Cardiac muscle cell (in vitro differentiated cells and primary cell): ENCODE measurements at regions not wholly inside any gene's neighbourhood (a gene's known extent, or its start where the extent isn't known, plus 50 kb on each side); places are given as distances from the start of the nearest gene placed in this dataset.

ENCODE experiments used
- DNase-seq, 2 donors: peaks; one replicate each; pipeline versions ENCODE4 v3.0.0 to v3.0.0-alpha.2; 2010 to 2017; ENCODE audit warnings: low read depth in 1 of 2, low spot score in 1 of 2
- H3K27ac ChIP-seq: fragments of 200-600 bp; sonication (generic); 2 replicates; pipeline ENCODE4 v1.5.1; 2016
- H3K27me3 ChIP-seq: fragments of 200-600 bp; sonication (generic); 2 replicates; pipeline ENCODE4 v1.6.0; 2016; ENCODE audit warnings: control low read depth
- H3K36me3 ChIP-seq: fragments of 200-600 bp; sonication (generic); 2 replicates; pipeline ENCODE4 v1.5.1; 2016; ENCODE audit warnings: control low read depth
- H3K4me1 ChIP-seq: fragments of 200-600 bp; sonication (generic); 2 replicates; pipeline ENCODE4 v1.8.1; 2017; ENCODE audit warnings: low read depth, mild to moderate bottlenecking, mixed run types
- H3K4me3 ChIP-seq: fragments of 200-600 bp; sonication (generic); 2 replicates; pipeline ENCODE4 v1.5.1; 2016; ENCODE audit warnings: mild to moderate bottlenecking
- H3K9me3 ChIP-seq: fragments of 200-600 bp; sonication (generic); 2 replicates; pipeline ENCODE4 v1.5.1; 2017; ENCODE audit warnings: low read depth, mild to moderate bottlenecking, control low read depth
- TF ChIP-seq, protein P1 (sequence below): IDR thresholded peaks from 2 replicates; pipeline ENCODE4 v1.5.1; 2012; ENCODE audit warnings: low read depth, mild to moderate bottlenecking, low read length

DNA sequence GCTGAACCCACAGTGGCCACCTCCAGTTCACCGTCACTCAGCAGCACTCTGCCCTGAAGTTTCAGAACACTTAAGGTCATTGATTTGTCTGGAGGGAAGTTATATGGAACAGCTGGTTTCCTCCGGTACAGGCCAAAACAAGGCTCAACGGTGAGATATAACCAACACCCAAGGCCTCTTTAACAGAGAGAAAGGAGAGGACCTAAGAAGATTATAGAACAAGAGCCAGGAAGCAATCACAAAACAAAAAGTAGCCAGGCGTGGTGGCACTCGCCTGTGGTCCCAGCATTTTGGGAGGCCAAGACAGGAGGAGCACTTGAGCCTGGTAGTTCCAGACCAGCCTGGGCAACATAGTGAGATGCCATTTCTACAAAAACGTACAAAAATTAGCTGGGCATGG is 290.7 kb downstream of the SKIDA1 start:
- DNase-seq = no peak
- Histone ChIP-seq H3K27ac (no peak overlapping the region), H3K36me3 (no peaks in the 10 kb centered on the region), H3K9me3 (no peaks in the 10 kb centered on the region), H3K27me3 (no peaks in the 10 kb centered on the region), H3K4me3 (no peak overlapping the region), H3K4me1 (no peaks in the 10 kb centered on the region)
- TF ChIP-seq, protein P1, sequence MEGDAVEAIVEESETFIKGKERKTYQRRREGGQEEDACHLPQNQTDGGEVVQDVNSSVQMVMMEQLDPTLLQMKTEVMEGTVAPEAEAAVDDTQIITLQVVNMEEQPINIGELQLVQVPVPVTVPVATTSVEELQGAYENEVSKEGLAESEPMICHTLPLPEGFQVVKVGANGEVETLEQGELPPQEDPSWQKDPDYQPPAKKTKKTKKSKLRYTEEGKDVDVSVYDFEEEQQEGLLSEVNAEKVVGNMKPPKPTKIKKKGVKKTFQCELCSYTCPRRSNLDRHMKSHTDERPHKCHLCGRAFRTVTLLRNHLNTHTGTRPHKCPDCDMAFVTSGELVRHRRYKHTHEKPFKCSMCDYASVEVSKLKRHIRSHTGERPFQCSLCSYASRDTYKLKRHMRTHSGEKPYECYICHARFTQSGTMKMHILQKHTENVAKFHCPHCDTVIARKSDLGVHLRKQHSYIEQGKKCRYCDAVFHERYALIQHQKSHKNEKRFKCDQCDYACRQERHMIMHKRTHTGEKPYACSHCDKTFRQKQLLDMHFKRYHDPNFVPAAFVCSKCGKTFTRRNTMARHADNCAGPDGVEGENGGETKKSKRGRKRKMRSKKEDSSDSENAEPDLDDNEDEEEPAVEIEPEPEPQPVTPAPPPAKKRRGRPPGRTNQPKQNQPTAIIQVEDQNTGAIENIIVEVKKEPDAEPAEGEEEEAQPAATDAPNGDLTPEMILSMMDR = no peak

DNA sequence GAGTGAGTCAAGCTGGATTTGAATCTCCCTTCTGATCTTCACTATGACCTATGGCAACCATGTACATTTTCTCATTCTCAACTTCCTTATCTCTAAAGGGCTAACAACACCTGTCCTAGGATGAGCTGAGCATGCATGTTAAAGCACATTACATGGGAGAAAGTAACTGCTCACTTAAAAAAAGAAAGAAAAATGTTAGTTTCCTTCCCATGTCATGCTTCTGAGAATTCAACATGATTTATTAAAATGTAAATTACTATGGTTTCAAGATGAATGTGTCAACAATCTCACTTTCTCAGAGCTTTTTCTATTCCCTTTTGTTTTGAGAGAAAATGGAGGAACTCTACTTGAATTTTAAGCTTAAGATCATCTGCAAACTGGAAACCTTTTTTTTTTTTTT is 295.3 kb downstream of the SKIDA1 start:
- Histone ChIP-seq H3K4me3 (no peak overlapping the region), H3K4me1 (no peaks in the 10 kb centered on the region), H3K27me3 (no peaks in the 10 kb centered on the region), H3K36me3 (no peaks in the 10 kb centered on the region), H3K27ac (no peak overlapping the region), H3K9me3 (no peaks in the 10 kb centered on the region)
- TF ChIP-seq, protein P1 = no peak
- DNase-seq = no peak

DNA sequence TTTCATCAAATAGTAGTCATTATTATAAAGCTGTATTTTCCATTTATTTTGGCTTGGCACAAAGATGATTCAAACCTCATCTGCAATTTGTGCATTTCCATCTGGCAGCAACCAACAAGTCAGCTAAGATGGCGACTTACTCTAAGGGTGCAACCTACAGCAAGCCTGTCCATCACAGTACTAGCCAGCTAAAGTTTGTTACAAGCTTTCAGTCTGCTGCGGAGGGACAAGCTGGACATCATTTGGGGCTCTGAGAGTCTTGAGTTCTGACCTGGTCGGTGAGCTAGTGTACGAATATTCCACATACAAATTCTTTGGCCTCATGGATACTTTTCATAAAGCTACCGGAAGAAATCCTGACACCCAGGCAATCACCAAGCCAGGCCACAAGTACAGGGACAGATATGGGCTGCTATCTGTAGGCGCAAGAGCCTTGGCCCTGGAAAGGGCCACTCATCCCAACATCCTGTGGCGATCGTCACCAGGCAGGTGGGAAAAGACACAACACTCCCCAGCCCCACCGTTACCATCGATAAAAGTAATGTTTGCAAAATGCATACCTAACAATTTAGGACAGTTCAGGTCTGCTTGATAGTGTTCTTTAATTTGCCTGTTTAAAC is 307.6 kb downstream of the SKIDA1 start:
- TF ChIP-seq, protein P1 = no peak

DNA sequence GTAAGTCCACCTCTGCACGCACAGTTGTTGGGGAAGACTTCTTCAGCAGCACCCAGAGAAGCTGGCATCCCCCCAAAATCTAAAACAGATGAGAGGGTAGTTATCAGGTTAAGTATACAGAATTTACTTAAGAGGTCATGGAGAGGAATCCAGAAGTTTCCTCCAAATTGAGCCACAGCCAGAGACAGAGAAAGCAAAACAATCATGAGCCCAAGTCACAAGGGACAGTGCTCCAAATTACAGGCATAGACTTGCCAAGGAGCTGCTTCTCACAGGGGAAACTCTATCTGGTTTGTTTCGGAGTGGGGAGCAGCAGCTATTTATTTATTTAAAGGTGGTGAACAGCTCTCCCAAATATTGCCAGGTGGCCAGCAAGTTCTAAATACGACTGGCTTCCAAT is 308.4 kb downstream of the SKIDA1 start:
- DNase-seq = peak in 1 of 2 donors; percentile 40

More for the DNA sequence above, 307.6 kb downstream of the SKIDA1 start:
- no peak for DNase-seq
- H3K27me3 ChIP-seq = no peaks in the 10 kb centered on the region
- no peaks in the 10 kb centered on the region for H3K4me1 ChIP-seq
- no peaks in the 10 kb centered on the region for H3K9me3 ChIP-seq
- H3K4me3 ChIP-seq = no peak overlapping the region
- no peaks in the 10 kb centered on the region for H3K36me3 ChIP-seq
- no peak overlapping the region for H3K27ac ChIP-seq

DNA sequence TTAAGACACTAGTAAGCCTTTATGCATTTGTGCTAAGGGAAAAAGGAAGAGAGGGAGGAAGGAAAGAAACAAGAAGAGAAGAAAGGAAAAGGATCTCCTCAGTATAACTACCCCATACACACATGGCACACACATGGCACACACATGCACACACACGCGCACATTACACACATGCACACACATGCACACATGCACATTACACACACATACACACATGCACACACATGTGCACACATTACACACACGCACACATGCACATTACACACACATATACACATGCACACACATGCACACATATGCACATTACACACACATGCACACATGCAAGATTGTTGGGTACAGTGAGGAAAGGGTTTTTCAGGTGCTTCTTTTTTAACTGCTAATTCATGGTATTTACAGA is 311.2 kb downstream of the SKIDA1 start:
- Histone ChIP-seq H3K4me1 (no peaks in the 10 kb centered on the region), H3K4me3 (no peak overlapping the region), H3K27me3 (no peaks in the 10 kb centered on the region), H3K9me3 (no peaks in the 10 kb centered on the region), H3K27ac (no peak overlapping the region), H3K36me3 (no peaks in the 10 kb centered on the region)
- TF ChIP-seq, protein P1 = no peak
- DNase-seq = no peak

More for the DNA sequence above, 308.4 kb downstream of the SKIDA1 start:
- Histone ChIP-seq H3K27ac (no peak overlapping the region), H3K4me3 (no peak overlapping the region), H3K36me3 (no peaks in the 10 kb centered on the region), H3K27me3 (no peaks in the 10 kb centered on the region), H3K4me1 (no peaks in the 10 kb centered on the region), H3K9me3 (no peaks in the 10 kb centered on the region)
- TF ChIP-seq, protein P1 = no peak
